GM12878 (cell line): ENCODE measurements at regions not wholly inside any gene's neighbourhood (a gene's known extent, or its start where the extent isn't known, plus 50 kb on each side); places are given as distances from the start of the nearest gene placed in this dataset.

ENCODE experiments used
- ATAC-seq: fragments of 200-7000 bp; cut with Tn5 transposase; 3 replicates; pipeline ENCODE4 v1.9.1; 2020; ENCODE audit warnings: mild to moderate bottlenecking, moderate library complexity
- BruUV-seq: library from RNA; stranded (reverse); fragments of 400-500 nt; replicated peaks from 2 replicates; lab custom pipeline; 2021; lab: Mats Ljungman, UMichigan
- CTCF ChIA-PET: fragments of 300-600 bp; sonication (Branson Sonifier 250); formaldehyde crosslinking; extraction: SDS; loops from one replicate; lab custom pipeline; 2021; ENCODE audit warnings: inconsistent platforms; lab: Yijun Ruan, JAX
- POLR2A ChIA-PET: fragments of 350-600 bp; formaldehyde crosslinking; extraction: SDS; loops from one replicate; lab custom pipeline; 2021; ENCODE audit warnings: inconsistent platforms; lab: Charles Lee
- RAD21 ChIA-PET: fragments of 300-600 bp; sonication (Branson Sonifier 250); formaldehyde crosslinking; loops from one replicate; lab custom pipeline; 2023; ENCODE audit warnings: antibody characterized with exemption; ENCODE audit not compliant: unreplicated experiment; lab: Charles Lee
- SMC1A ChIA-PET: fragments of 300-600 bp; sonication (Branson Sonifier 250); formaldehyde crosslinking; loops from one replicate; lab custom pipeline; 2023; ENCODE audit not compliant: unreplicated experiment, uncharacterized antibody; lab: Charles Lee
- DNase-seq: peaks from one replicate; pipeline ENCODE4 v3.0.0-alpha.2; 2011; ENCODE audit warnings: low read depth, low spot score
- FAIRE-seq: peaks from 3 replicates; lab custom pipeline; 2011; peaks lifted over from hg19 to GRCh38; lab: Jason Lieb, UNC
- H2AFZ ChIP-seq: 2 replicates; pipeline ENCODE4 v1.6.0; 2011; ENCODE audit warnings: low read depth, low read length, control low read depth; ENCODE audit not compliant: control insufficient read depth
- H3K27ac ChIP-seq: 2 replicates; pipeline ENCODE4 v1.5.1; 2011; ENCODE audit warnings: control low read depth; ENCODE audit not compliant: control insufficient read depth, insufficient read depth
- H3K27me3 ChIP-seq, 2 experiments: replicated peaks in 1 of 2; 2 replicates each; pipeline versions ENCODE4 v1.6.0 to v1.6.1; 2011; ENCODE audit warnings: low read length in 1 of 2; ENCODE audit not compliant: control insufficient read depth in 2 of 2, insufficient read depth in 2 of 2
- H3K36me3 ChIP-seq, 2 experiments: 2 replicates each; pipeline ENCODE4 v1.5.1; 2011; ENCODE audit warnings: low read length in 1 of 2; ENCODE audit not compliant: control insufficient read depth in 2 of 2, insufficient read depth in 2 of 2
- H3K4me1 ChIP-seq: 2 replicates; pipeline ENCODE4 v1.6.1; 2011; ENCODE audit warnings: mild to moderate bottlenecking, low read length, moderate library complexity, mixed read lengths; ENCODE audit not compliant: control insufficient read depth, insufficient read depth
- H3K4me2 ChIP-seq: 2 replicates; pipeline ENCODE4 v1.6.0; 2011; ENCODE audit warnings: control low read depth; ENCODE audit not compliant: control insufficient read depth, insufficient read depth
- H3K4me3 ChIP-seq: fragments of 200-600 bp; sonication (generic); 2 replicates; pipeline ENCODE4 v1.5.1; 2016
- H3K79me2 ChIP-seq: 2 replicates; pipeline ENCODE4 v1.6.0; 2011; ENCODE audit warnings: low read length; ENCODE audit not compliant: control insufficient read depth, insufficient read depth
- H3K9ac ChIP-seq: 2 replicates; pipeline ENCODE4 v1.8.0; 2011; ENCODE audit warnings: low read length, control low read depth, mixed read lengths; ENCODE audit not compliant: control insufficient read depth, insufficient read depth
- H3K9me3 ChIP-seq: replicated peaks from 3 replicates; pipeline ENCODE4 v1.5.1; 2011; ENCODE audit warnings: mild to moderate bottlenecking, low read length; ENCODE audit not compliant: control insufficient read depth, insufficient read depth
- H4K20me1 ChIP-seq: 2 replicates; pipeline ENCODE4 v1.6.0; 2011; ENCODE audit not compliant: control insufficient read depth, insufficient read depth
- CHD1 ChIP-seq: IDR thresholded peaks from 2 replicates; pipeline ENCODE4 v1.6.1; 2012; ENCODE audit warnings: low read depth, low read length, improper control_type of control experiment
- NFXL1 ChIP-seq: fragments of 450-650 bp; IDR thresholded peaks from 2 replicates; pipeline ENCODE4 v1.6.1; 2017; ENCODE audit warnings: antibody characterized with exemption, mild to moderate bottlenecking, borderline replicate concordance
- PAX8 ChIP-seq: fragments of 450-650 bp; IDR thresholded peaks from 2 replicates; pipeline ENCODE4 v1.6.1; 2017; ENCODE audit warnings: mild to moderate bottlenecking, moderate library complexity
- POLR2AphosphoS5 ChIP-seq: IDR thresholded peaks from 2 replicates; pipeline ENCODE4 v1.6.1; 2011; ENCODE audit warnings: mild to moderate bottlenecking, low read length, inconsistent platforms
- WGBS: methylation state at CpG from one replicate; pipeline ENCODE4 v1.1.6; 2016; ENCODE audit warnings: low lambda C conversion rate; ENCODE audit not compliant: insufficient replicate concordance, insufficient coverage; ENCODE audit errors: missing lambda C conversion rate; 5-methylcytosine and 5-hydroxymethylcytosine counted together
- in situ Hi-C: fragments of 300-500 bp; cut with MboI; formaldehyde crosslinking; loops from 9 replicates; pipeline ENCODE4 v1.14.3; 2018; ENCODE audit warnings: mixed read lengths
- intact Hi-C: fragments of 100-400 bp; cut with micrococcal nuclease; formaldehyde crosslinking; loops from one replicate; pipeline ENCODE4 v1.14.2; 2022; ENCODE audit not compliant: unreplicated experiment
- TF ChIP-seq, protein P1 (sequence below): IDR thresholded peaks from 2 replicates; pipeline ENCODE4 v1.6.1; 2011; ENCODE audit warnings: mild to moderate bottlenecking, low read depth, low read length, moderate library complexity; ENCODE audit not compliant: insufficient replicate concordance
- TF ChIP-seq, protein P2 (sequence below): fragments of 450-650 bp; IDR thresholded peaks from 2 replicates; pipeline ENCODE4 v1.6.1; 2016; ENCODE audit warnings: mild to moderate bottlenecking

DNA sequence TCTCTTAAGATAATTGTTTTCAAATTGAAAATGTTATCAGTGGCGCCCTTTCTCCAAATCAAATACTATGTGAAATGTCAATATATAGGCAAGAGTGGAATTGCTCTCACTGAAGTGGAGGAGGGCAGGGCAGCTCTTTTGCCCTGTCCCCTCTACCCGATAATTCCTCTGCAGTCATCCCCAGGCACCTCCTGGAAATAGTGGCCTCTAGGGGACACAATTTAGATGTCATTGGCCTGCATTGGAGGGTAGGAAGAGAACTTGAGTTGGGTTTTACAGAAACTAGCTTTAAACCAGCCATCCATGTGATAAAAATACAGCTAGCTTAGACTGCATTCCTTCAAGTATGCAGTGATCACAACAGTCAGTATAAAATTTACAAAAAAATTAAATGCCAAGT lies 288.9 kb downstream of the EDEM1 start:
- ChIA-PET POLR2A (no interaction called here), SMC1A (interaction anchor here (1.5 kb wide), 1 partner anchor 11 kb away, joined by 4 read pairs; no protein-coding TSS in a partner anchor), CTCF (interaction anchor here (0.7 to 0.8 kb wide), 2 partner anchors 47 to 83 kb away, joined by 3 read pairs; no protein-coding TSS in a partner anchor), RAD21 (no interaction called here)
- H3K4me3 ChIP-seq = no peak overlapping the region
- FAIRE-seq = no peak
- in situ Hi-C loops = no loop called here
- H3K4me1 ChIP-seq = no peaks in the 10 kb centered on the region
- no peak overlapping the region for H2AFZ ChIP-seq
- H3K36me3 ChIP-seq = no peaks in the 10 kb centered on the region
- no peaks in the 10 kb centered on the region for H3K27me3 ChIP-seq
- no peak for TF ChIP-seq NFXL1
- TF ChIP-seq, protein P1, sequence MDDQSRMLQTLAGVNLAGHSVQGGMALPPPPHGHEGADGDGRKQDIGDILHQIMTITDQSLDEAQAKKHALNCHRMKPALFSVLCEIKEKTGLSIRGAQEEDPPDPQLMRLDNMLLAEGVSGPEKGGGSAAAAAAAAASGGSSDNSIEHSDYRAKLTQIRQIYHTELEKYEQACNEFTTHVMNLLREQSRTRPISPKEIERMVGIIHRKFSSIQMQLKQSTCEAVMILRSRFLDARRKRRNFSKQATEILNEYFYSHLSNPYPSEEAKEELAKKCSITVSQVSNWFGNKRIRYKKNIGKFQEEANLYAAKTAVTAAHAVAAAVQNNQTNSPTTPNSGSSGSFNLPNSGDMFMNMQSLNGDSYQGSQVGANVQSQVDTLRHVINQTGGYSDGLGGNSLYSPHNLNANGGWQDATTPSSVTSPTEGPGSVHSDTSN = no peak
- TF ChIP-seq, protein P2, sequence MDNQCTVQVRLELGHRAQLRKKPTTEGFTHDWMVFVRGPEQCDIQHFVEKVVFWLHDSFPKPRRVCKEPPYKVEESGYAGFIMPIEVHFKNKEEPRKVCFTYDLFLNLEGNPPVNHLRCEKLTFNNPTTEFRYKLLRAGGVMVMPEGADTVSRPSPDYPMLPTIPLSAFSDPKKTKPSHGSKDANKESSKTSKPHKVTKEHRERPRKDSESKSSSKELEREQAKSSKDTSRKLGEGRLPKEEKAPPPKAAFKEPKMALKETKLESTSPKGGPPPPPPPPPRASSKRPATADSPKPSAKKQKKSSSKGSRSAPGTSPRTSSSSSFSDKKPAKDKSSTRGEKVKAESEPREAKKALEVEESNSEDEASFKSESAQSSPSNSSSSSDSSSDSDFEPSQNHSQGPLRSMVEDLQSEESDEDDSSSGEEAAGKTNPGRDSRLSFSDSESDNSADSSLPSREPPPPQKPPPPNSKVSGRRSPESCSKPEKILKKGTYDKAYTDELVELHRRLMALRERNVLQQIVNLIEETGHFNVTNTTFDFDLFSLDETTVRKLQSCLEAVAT = no peak
- TF ChIP-seq CHD1 = no peak
- TF ChIP-seq PAX8 = no peak
- TF ChIP-seq POLR2AphosphoS5 = no peak
- no peak for ATAC-seq
- no peak for DNase-seq
- intact Hi-C loops = no loop called here
- H3K9ac ChIP-seq = no peak overlapping the region
- no peak overlapping the region for H3K27ac ChIP-seq
- no peaks in the 10 kb centered on the region for H3K79me2 ChIP-seq
- H3K4me2 ChIP-seq = no peak overlapping the region
- BruUV-seq = no TSS peak
- no peaks in the 10 kb centered on the region for H4K20me1 ChIP-seq
- no peaks in the 10 kb centered on the region; the same call in 2 of the 3 replicates for H3K9me3 ChIP-seq
- WGBS = 78% methylated on average over 2 of the region's 2 CpGs
